ENCODE measurements at regions not wholly inside any gene's neighbourhood (a gene's known extent, or its start where the extent isn't known, plus 50 kb on each side); places are given as distances from the start of the nearest gene placed in this dataset.

GRCh38 chr13:22256111-22256639 lies 585.3 kb downstream of the FGF9 start:
- TF ChIP-seq, protein P1, sequence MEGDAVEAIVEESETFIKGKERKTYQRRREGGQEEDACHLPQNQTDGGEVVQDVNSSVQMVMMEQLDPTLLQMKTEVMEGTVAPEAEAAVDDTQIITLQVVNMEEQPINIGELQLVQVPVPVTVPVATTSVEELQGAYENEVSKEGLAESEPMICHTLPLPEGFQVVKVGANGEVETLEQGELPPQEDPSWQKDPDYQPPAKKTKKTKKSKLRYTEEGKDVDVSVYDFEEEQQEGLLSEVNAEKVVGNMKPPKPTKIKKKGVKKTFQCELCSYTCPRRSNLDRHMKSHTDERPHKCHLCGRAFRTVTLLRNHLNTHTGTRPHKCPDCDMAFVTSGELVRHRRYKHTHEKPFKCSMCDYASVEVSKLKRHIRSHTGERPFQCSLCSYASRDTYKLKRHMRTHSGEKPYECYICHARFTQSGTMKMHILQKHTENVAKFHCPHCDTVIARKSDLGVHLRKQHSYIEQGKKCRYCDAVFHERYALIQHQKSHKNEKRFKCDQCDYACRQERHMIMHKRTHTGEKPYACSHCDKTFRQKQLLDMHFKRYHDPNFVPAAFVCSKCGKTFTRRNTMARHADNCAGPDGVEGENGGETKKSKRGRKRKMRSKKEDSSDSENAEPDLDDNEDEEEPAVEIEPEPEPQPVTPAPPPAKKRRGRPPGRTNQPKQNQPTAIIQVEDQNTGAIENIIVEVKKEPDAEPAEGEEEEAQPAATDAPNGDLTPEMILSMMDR (IDR thresholded peaks at IDR 0.05), result peak; percentile 24
- Mint-ChIP-seq H3K4me3 (no peak overlapping the region), H3K9me3 (peaks cover 16% of the 10 kb centered on the region), H3K36me3 (ENCODE audit: low read depth) (peaks cover 23% of the 10 kb centered on the region), H3K4me1 (peaks cover 13% of the 10 kb centered on the region), H3K27me3 (ENCODE audit: low read depth, poor library complexity) (no peaks in the 10 kb centered on the region), H3K27ac (no peak overlapping the region)
- DNase-seq, result no peak

DNA sequence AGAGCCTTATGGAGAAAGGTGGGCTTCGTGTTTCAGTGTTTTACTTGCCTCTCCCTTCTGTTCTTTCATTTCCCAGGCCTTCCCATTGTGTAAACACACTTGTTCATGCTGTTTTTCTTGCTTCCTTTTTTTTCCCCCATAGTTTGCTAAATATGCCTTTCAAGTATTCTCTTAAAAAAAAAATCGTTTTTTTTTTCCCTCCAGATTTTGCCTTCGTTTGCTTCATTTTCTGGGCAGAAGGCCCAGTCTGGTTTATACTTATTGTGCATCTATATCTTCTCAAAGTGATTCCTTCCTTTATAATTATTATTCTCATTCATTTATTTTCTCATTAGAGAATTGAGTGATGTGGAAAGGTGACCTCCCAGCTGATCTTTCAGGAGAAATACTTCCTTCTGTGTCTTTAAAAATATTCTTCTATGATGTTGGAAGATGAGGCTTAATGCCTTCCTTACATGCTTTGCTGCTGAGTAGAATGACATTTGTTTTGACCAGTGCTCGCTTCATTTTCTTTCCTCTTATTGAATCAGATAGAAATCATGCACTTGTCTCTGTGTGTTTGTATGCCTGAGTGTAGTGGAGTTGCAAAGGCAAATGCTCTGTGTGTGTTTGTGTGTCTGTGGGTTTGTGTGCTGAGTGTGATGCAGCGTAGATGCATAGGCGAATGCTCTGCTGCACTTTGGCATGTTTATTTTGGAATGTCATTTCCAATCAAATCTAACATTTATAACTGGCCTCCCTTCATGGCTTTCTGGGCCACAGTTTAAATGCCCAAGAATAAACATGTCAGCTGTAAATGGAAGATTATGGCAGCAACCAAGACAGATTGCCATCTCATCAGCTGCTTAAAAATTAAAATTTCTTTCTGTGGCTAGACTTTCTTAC lies 591.4 kb downstream of the FGF9 start:
- TF ChIP-seq, protein P1 (IDR thresholded peaks at IDR 0.05), result no peak
- no peaks in the 10 kb centered on the region for H3K27me3 Mint-ChIP-seq (ENCODE audit: low read depth, poor library complexity)
- H3K4me3 Mint-ChIP-seq, result no peak overlapping the region
- peaks cover 35% of the 10 kb centered on the region for H3K36me3 Mint-ChIP-seq (ENCODE audit: low read depth)
- no peak for DNase-seq
- H3K4me1 Mint-ChIP-seq, result peaks cover 31% of the 10 kb centered on the region
- peaks cover 23% of the 10 kb centered on the region for H3K9me3 Mint-ChIP-seq
- H3K27ac Mint-ChIP-seq, result peak overlapping the region; percentile 64

- TF ChIP-seq, protein P1 (IDR thresholded peaks at IDR 0.05), result no peak
- DNase-seq, result no peak
- Mint-ChIP-seq H3K27me3 (ENCODE audit: low read depth, poor library complexity) (no peaks in the 10 kb centered on the region), H3K4me3 (no peak overlapping the region), H3K4me1 (peaks cover 31% of the 10 kb centered on the region), H3K9me3 (peaks cover 29% of the 10 kb centered on the region), H3K36me3 (ENCODE audit: low read depth) (peaks cover 33% of the 10 kb centered on the region), H3K27ac (no peak overlapping the region)
Measured at GRCh38 chr13:22263185-22263584, 592.3 kb downstream of the FGF9 start.

DNA sequence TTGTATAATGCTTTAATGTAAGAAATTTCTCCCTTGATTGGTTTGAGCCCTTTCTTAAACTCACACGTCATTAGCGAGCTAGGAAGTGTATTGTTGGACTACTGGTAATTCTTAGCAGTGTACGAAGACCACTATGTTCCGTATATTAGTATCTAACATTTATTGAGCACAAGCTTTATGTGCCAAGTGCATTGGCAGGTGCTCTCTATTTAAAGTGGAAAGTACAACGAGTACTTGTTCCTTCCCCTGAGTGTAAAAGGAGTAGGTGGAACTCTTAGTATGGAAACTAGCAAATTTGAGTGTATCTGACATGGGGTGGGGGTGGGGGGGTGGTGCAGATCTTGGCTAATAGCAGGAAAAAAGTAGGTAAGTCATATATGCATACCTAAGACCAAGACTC lies 594.7 kb downstream of the FGF9 start:
- H3K4me1 Mint-ChIP-seq, result peaks cover 25% of the 10 kb centered on the region
- no peak for DNase-seq
- peaks cover 35% of the 10 kb centered on the region for H3K9me3 Mint-ChIP-seq
- TF ChIP-seq, protein P1 (IDR thresholded peaks at IDR 0.05), result no peak
- no peak overlapping the region for H3K27ac Mint-ChIP-seq
- peaks cover 3% of the 10 kb centered on the region for H3K27me3 Mint-ChIP-seq (ENCODE audit: low read depth, poor library complexity)
- H3K4me3 Mint-ChIP-seq, result no peak overlapping the region
- H3K36me3 Mint-ChIP-seq (ENCODE audit: low read depth), result peaks cover 39% of the 10 kb centered on the region

DNA sequence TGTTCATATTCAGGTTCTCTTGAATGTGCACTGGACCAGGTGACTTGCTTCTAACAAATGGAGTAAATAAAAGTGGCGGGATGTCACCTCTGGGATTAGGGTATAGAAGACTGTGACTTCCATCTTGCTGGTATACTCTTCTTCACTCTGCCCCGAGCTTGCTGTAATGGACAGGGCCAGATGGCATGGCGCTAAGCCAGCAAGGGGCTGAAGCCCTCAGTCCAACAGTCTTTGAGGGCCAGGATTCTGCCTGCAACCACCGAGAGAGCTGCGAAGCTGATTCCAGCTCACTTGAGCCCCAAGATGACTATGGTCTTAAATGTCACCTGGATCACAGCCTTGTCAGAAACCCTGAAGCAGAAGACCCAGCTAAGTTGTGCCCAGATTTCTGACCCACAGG lies 600.0 kb downstream of the FGF9 start:
- DNase-seq, result no peak
- H3K9me3 Mint-ChIP-seq, result peaks cover 38% of the 10 kb centered on the region
- peaks cover 44% of the 10 kb centered on the region for H3K36me3 Mint-ChIP-seq (ENCODE audit: low read depth)
- H3K4me3 Mint-ChIP-seq, result no peak overlapping the region
- peaks cover 28% of the 10 kb centered on the region for H3K4me1 Mint-ChIP-seq
- TF ChIP-seq, protein P1 (IDR thresholded peaks at IDR 0.05), result no peak
- H3K27me3 Mint-ChIP-seq (ENCODE audit: low read depth, poor library complexity), result peaks cover 6% of the 10 kb centered on the region
- H3K27ac Mint-ChIP-seq, result no peak overlapping the region
